H9 (cell line): ENCODE measurements at regions not wholly inside any gene's neighbourhood (a gene's known extent, or its start where the extent isn't known, plus 50 kb on each side); places are given as distances from the start of the nearest gene placed in this dataset.
"Not testable (repeated sequence)": the region's sequence is repeated elsewhere in the genome, so short reads cannot be mapped to it uniquely, and the experiment has no call there.

Source experiments
- DNase-seq: peaks from one replicate; pipeline ENCODE4 v3.0.0-alpha.2; 2017
- H2AFZ ChIP-seq: one replicate; pipeline ENCODE4 v1.6.1; 2013; ENCODE audit warnings: mild to moderate bottlenecking, low read length, control low read depth, moderate library complexity
- H2AK5ac ChIP-seq: 2 replicates; pipeline ENCODE4 v1.6.1; 2013; ENCODE audit warnings: low read length, control low read depth, mixed read lengths; ENCODE audit not compliant: insufficient read length
- H2BK120ac ChIP-seq: one replicate; pipeline ENCODE4 v1.6.1; 2013; ENCODE audit warnings: low read depth, mild to moderate bottlenecking, low read length, control low read depth, inconsistent platforms; ENCODE audit not compliant: poor library complexity, severe bottlenecking
- H2BK12ac ChIP-seq: 2 replicates; pipeline ENCODE4 v1.6.1; 2013; ENCODE audit warnings: low read length, control low read depth, mixed read lengths, low read depth; ENCODE audit not compliant: insufficient read length
- H2BK15ac ChIP-seq: 2 replicates; pipeline ENCODE4 v1.6.1; 2013; ENCODE audit warnings: low read depth, low read length, control low read depth
- H2BK20ac ChIP-seq: one replicate; pipeline ENCODE4 v1.6.1; 2013; ENCODE audit warnings: low read depth, mild to moderate bottlenecking, low read length, control low read depth, inconsistent platforms; ENCODE audit not compliant: poor library complexity, severe bottlenecking
- H2BK5ac ChIP-seq: 2 replicates; pipeline ENCODE4 v1.6.1; 2013; ENCODE audit warnings: low read length, control low read depth, mixed read lengths; ENCODE audit not compliant: insufficient read length
- H3K14ac ChIP-seq: 2 replicates; pipeline ENCODE4 v1.6.1; 2013; ENCODE audit warnings: low read length, control low read depth; ENCODE audit not compliant: insufficient read depth
- H3K18ac ChIP-seq: 2 replicates; pipeline ENCODE4 v1.6.1; 2013; ENCODE audit warnings: low read depth, mild to moderate bottlenecking, mixed read lengths, low read length, control low read depth; ENCODE audit not compliant: insufficient read length
- H3K23ac ChIP-seq: 2 replicates; pipeline ENCODE4 v1.6.1; 2013; ENCODE audit warnings: low read length, control low read depth, mixed read lengths, low read depth; ENCODE audit not compliant: insufficient read length
- H3K23me2 ChIP-seq: 2 replicates; pipeline ENCODE4 v1.6.1; 2013; ENCODE audit warnings: low read depth, mild to moderate bottlenecking, mixed read lengths, low read length, control low read depth; ENCODE audit not compliant: insufficient read length, poor library complexity, severe bottlenecking
- H3K27ac ChIP-seq: 2 replicates; pipeline ENCODE4 v1.5.1; 2013; ENCODE audit warnings: low read length, control low read depth, mixed read lengths, low read depth; ENCODE audit not compliant: insufficient read length
- H3K27me3 ChIP-seq: 2 replicates; pipeline ENCODE4 v1.6.1; 2013; ENCODE audit warnings: low read length, control low read depth, inconsistent platforms; ENCODE audit not compliant: insufficient read depth
- H3K4ac ChIP-seq: 2 replicates; pipeline ENCODE4 v1.6.1; 2013; ENCODE audit warnings: low read depth, mild to moderate bottlenecking, control low read depth, inconsistent platforms, low read length, moderate library complexity
- H3K4me1 ChIP-seq: 2 replicates; pipeline ENCODE4 v1.6.1; 2013; ENCODE audit warnings: low read length, control low read depth, inconsistent platforms; ENCODE audit not compliant: insufficient read depth
- H3K4me2 ChIP-seq: 2 replicates; pipeline ENCODE4 v1.6.1; 2013; ENCODE audit warnings: low read length, control low read depth, mixed read lengths; ENCODE audit not compliant: insufficient read length, insufficient read depth
- H3K56ac ChIP-seq: 2 replicates; pipeline ENCODE4 v1.6.1; 2013; ENCODE audit warnings: low read depth, mild to moderate bottlenecking, mixed read lengths, low read length, control low read depth; ENCODE audit not compliant: insufficient read length
- H3K79me1 ChIP-seq: 2 replicates; pipeline ENCODE4 v1.6.1; 2013; ENCODE audit warnings: low read depth, mild to moderate bottlenecking, moderate library complexity, low read length, control low read depth, inconsistent platforms; ENCODE audit not compliant: insufficient read depth, poor library complexity, severe bottlenecking
- H3K79me2 ChIP-seq: 2 replicates; pipeline ENCODE4 v1.6.1; 2013; ENCODE audit warnings: low read length, control low read depth, inconsistent platforms; ENCODE audit not compliant: insufficient read depth
- H3K9ac ChIP-seq: 2 replicates; pipeline ENCODE4 v1.6.1; 2013; ENCODE audit warnings: low read length, control low read depth, mixed read lengths; ENCODE audit not compliant: insufficient read length; ENCODE audit errors: extremely low read depth
- H3K9me3 ChIP-seq: one replicate; pipeline ENCODE4 v1.6.1; 2013; ENCODE audit warnings: low read depth, low read length, inconsistent platforms; ENCODE audit not compliant: control insufficient read depth
- H3T11ph ChIP-seq: one replicate; pipeline ENCODE4 v1.6.1; 2013; ENCODE audit warnings: mild to moderate bottlenecking, low read length, control low read depth, inconsistent platforms
- H4K20me1 ChIP-seq: one replicate; pipeline ENCODE4 v1.6.1; 2013; ENCODE audit not compliant: control insufficient read depth, insufficient read length, insufficient read depth
- H4K5ac ChIP-seq: 2 replicates; pipeline ENCODE4 v1.6.1; 2013; ENCODE audit warnings: low read depth, mild to moderate bottlenecking, mixed read lengths, low read length, control low read depth; ENCODE audit not compliant: insufficient read length
- H4K8ac ChIP-seq: replicated peaks from 2 replicates; pipeline ENCODE4 v1.6.1; 2013; ENCODE audit warnings: low read length, control low read depth, mixed read lengths, low read depth; ENCODE audit not compliant: insufficient read length
- H4K91ac ChIP-seq: 2 replicates; pipeline ENCODE4 v1.6.1; 2013; ENCODE audit warnings: low read depth, mild to moderate bottlenecking, moderate library complexity, mixed read lengths, low read length, control low read depth; ENCODE audit not compliant: insufficient read length
- H3K27ac Mint-ChIP-seq, 3 experiments: 2 replicates in 2 of 3; 3 replicates in 1 of 3; pipeline ENCODE4 v1.8.0; 2020 to 2021; ENCODE audit warnings: mixed read lengths in 3 of 3, mild to moderate bottlenecking in 1 of 3, moderate library complexity in 1 of 3
- H3K27me3 Mint-ChIP-seq: 2 replicates; pipeline ENCODE4 v1.8.0; 2021; ENCODE audit warnings: low read depth, mild to moderate bottlenecking, moderate library complexity, mixed read lengths
- H3K36me3 Mint-ChIP-seq, 3 experiments: 2 replicates in 2 of 3; 3 replicates in 1 of 3; pipeline ENCODE4 v1.8.0; 2020 to 2021; ENCODE audit warnings: low read depth in 3 of 3, mixed read lengths in 3 of 3; ENCODE audit not compliant: insufficient read depth in 1 of 3
- H3K4me1 Mint-ChIP-seq, 2 experiments: 2 replicates each; pipeline ENCODE4 v1.8.0; 2020; ENCODE audit warnings: mixed read lengths in 2 of 2
- H3K4me3 Mint-ChIP-seq, 2 experiments: 2 replicates in 1 of 2; 3 replicates in 1 of 2; pipeline ENCODE4 v1.8.0; 2020 to 2021; ENCODE audit warnings: mild to moderate bottlenecking in 2 of 2, mixed read lengths in 2 of 2, moderate library complexity in 1 of 2
- H3K9me3 Mint-ChIP-seq, 2 experiments: 2 replicates in 1 of 2; 3 replicates in 1 of 2; pipeline ENCODE4 v1.8.0; 2020; ENCODE audit warnings: mild to moderate bottlenecking in 2 of 2, mixed read lengths in 2 of 2, moderate library complexity in 1 of 2
- CTCF ChIP-seq: fragments of 200-600 bp; sonication (generic); conservative IDR thresholded peaks from 3 replicates; pipeline ENCODE4 v1.8.0; 2021; ENCODE audit warnings: antibody characterized with exemption, mild to moderate bottlenecking
- WGBS: extraction: QIAGEN DNeasy Blood & Tissue Kit; methylation state at CpG from one replicate; pipeline ENCODE4 v1.1.7; 2013; ENCODE audit warnings: missing lambda C conversion rate, low lambda C conversion rate, mixed read lengths; ENCODE audit not compliant: insufficient read length; ENCODE audit errors: extremely low coverage; 5-methylcytosine and 5-hydroxymethylcytosine counted together

GRCh38 chr5:82982846-82983245, 94.3 kb downstream of the TMEM167A start:
- no peak overlapping the region for H3K4me2 ChIP-seq
- no peak overlapping the region for H3K27ac ChIP-seq
- no peak overlapping the region for H2BK12ac ChIP-seq
- H2AK5ac ChIP-seq = no peak overlapping the region
- H2BK120ac ChIP-seq = no peak overlapping the region
- no peak overlapping the region for H2BK15ac ChIP-seq
- no peak overlapping the region for H3T11ph ChIP-seq
- no peak for DNase-seq
- H4K5ac ChIP-seq = no peak overlapping the region
- Mint-ChIP-seq H3K4me1 (peaks cover 26 to 37% of the 10 kb centered on the region in 2 experiments), H3K36me3 (peaks cover 0 to 9% (median 0%) of the 10 kb centered on the region in 3 experiments; a peak in 2 of 7 replicates), H3K4me3 (no peak overlapping the region), H3K9me3 (peaks cover 0 to 5% of the 10 kb centered on the region in 2 experiments; a peak in 2 of 5 replicates), H3K27me3 (no peaks in the 10 kb centered on the region), H3K27ac (no peak overlapping the region)
- no peak overlapping the region for H3K9ac ChIP-seq
- no peak overlapping the region for H4K8ac ChIP-seq
- no peak overlapping the region for H2AFZ ChIP-seq
- no peak overlapping the region for H3K18ac ChIP-seq
- H3K4ac ChIP-seq = no peak overlapping the region
- H3K27me3 ChIP-seq = no peaks in the 10 kb centered on the region
- H2BK5ac ChIP-seq = no peak overlapping the region
- no peaks in the 10 kb centered on the region for H3K9me3 ChIP-seq
- H4K20me1 ChIP-seq = no peaks in the 10 kb centered on the region
- H3K23ac ChIP-seq = no peak overlapping the region
- no peaks in the 10 kb centered on the region for H3K79me2 ChIP-seq
- H3K4me1 ChIP-seq = no peaks in the 10 kb centered on the region; the same call in 1 of the 2 replicates
- TF ChIP-seq CTCF = no peak
- no peaks in the 10 kb centered on the region for H3K23me2 ChIP-seq
- WGBS = no CpG with 5 or more reads among the region's 2 CpGs
- H3K14ac ChIP-seq = no peak overlapping the region
- no peaks in the 10 kb centered on the region for H3K79me1 ChIP-seq
- no peak overlapping the region for H4K91ac ChIP-seq
- no peak overlapping the region for H2BK20ac ChIP-seq
- no peak overlapping the region for H3K56ac ChIP-seq

GRCh38 chr5:82976887-82977286, 100.3 kb downstream of the TMEM167A start:
- H2BK120ac ChIP-seq, H3K4me3 Mint-ChIP-seq, H3K27ac Mint-ChIP-seq, H3K56ac ChIP-seq, H2BK12ac ChIP-seq, H3K18ac ChIP-seq, H2AFZ ChIP-seq, H2BK15ac ChIP-seq, H3K4me2 ChIP-seq, H3K4me1 ChIP-seq, H3K79me1 ChIP-seq, H3K14ac ChIP-seq, H3K23me2 ChIP-seq, H3K4ac ChIP-seq, H4K20me1 ChIP-seq, H2AK5ac ChIP-seq, H3K27me3 ChIP-seq, DNase-seq, H2BK20ac ChIP-seq, H3K27ac ChIP-seq, H3T11ph ChIP-seq, H2BK5ac ChIP-seq, H4K91ac ChIP-seq, H4K8ac ChIP-seq, H3K9ac ChIP-seq, H3K27me3 Mint-ChIP-seq, H4K5ac ChIP-seq, H3K79me2 ChIP-seq, H3K23ac ChIP-seq: not testable (repeated sequence)
- peaks cover 26% of the 10 kb centered on the region for H3K9me3 ChIP-seq
- Mint-ChIP-seq H3K9me3 (peaks cover 24 to 31% of the 10 kb centered on the region in 2 experiments), H3K4me1 (peaks cover 8 to 32% of the 10 kb centered on the region in 2 experiments), H3K36me3 (peaks cover 13 to 44% (median 14%) of the 10 kb centered on the region in 3 experiments)
